ENCODE measurements at regions not wholly inside any gene's neighbourhood (a gene's known extent, or its start where the extent isn't known, plus 50 kb on each side); places are given as distances from the start of the nearest gene placed in this dataset.

- TF ChIP-seq CTCF (IDR thresholded peaks at IDR 0.05; ENCODE audit: low read length) (no peak), EZH2 (IDR thresholded peaks at IDR 0.05; ENCODE audit: borderline replicate concordance, low read length) (no peak)
Observed at GRCh38 chr1:82264802-82265201, 464.1 kb downstream of the ADGRL2 start.
